IPS-18c (cell line): ENCODE measurements at regions not wholly inside any gene's neighbourhood (a gene's known extent, or its start where the extent isn't known, plus 50 kb on each side); places are given as distances from the start of the nearest gene placed in this dataset.

Experiments
- H3K4me3 ChIP-seq: 2 replicates; pipeline ENCODE4 v1.7.0; 2013; ENCODE audit warnings: low read depth, mild to moderate bottlenecking, low read length, moderate library complexity; ENCODE audit not compliant: insufficient read depth
- H3K9me3 ChIP-seq: one replicate; pipeline ENCODE4 v1.6.1; 2013; ENCODE audit warnings: mild to moderate bottlenecking, low read length, moderate library complexity; ENCODE audit not compliant: control insufficient read depth, insufficient read depth

GRCh38 chr10:54866666-54867065 is 65.6 kb upstream of the PCDH15 start:
- H3K4me3 ChIP-seq, result no peak overlapping the region

GRCh38 chr10:54854843-54855242 is 53.8 kb upstream of the PCDH15 start:
- no peaks in the 10 kb centered on the region for H3K9me3 ChIP-seq

More at GRCh38 chr10:54866666-54867065, 65.6 kb upstream of the PCDH15 start:
- H3K9me3 ChIP-seq, result no peaks in the 10 kb centered on the region

GRCh38 chr10:54854389-54854788 is 53.4 kb upstream of the PCDH15 start:
- Histone ChIP-seq H3K9me3 (no peaks in the 10 kb centered on the region), H3K4me3 (no peak overlapping the region)

More at GRCh38 chr10:54854843-54855242, 53.8 kb upstream of the PCDH15 start:
- no peak overlapping the region for H3K4me3 ChIP-seq

GRCh38 chr10:54853883-54854282 is 52.9 kb upstream of the PCDH15 start:
- no peaks in the 10 kb centered on the region for H3K9me3 ChIP-seq
- H3K4me3 ChIP-seq, result no peak overlapping the region
